ENCODE measurements at regions not wholly inside any gene's neighbourhood (a gene's known extent, or its start where the extent isn't known, plus 50 kb on each side); places are given as distances from the start of the nearest gene placed in this dataset.
"Not testable (repeated sequence)": the region's sequence is repeated elsewhere in the genome, so short reads cannot be mapped to it uniquely, and the experiment has no call there.

GRCh38 chr3:72660270-72661114 lies 187.8 kb downstream of the SHQ1 start:
- DNase-seq (ENCODE audit: low spot score) = no peak

GRCh38 chr3:72659596-72659995 lies 188.6 kb downstream of the SHQ1 start:
- DNase-seq (ENCODE audit: low spot score) = no peak

GRCh38 chr3:72659188-72659587 lies 189.1 kb downstream of the SHQ1 start:
- no peak for DNase-seq (ENCODE audit: low spot score)

GRCh38 chr3:72658466-72659100 lies 189.7 kb downstream of the SHQ1 start:
- DNase-seq (ENCODE audit: low spot score) = no peak

GRCh38 chr3:72657666-72658065 lies 190.6 kb downstream of the SHQ1 start:
- no peak for DNase-seq (ENCODE audit: low spot score)

- DNase-seq (ENCODE audit: low spot score) = peak; percentile 10
Observed at GRCh38 chr3:72655723-72656122, 192.5 kb downstream of the SHQ1 start.

GRCh38 chr3:72655131-72655551 lies 193.1 kb downstream of the SHQ1 start:
- no peak for DNase-seq (ENCODE audit: low spot score)

- DNase-seq (ENCODE audit: low spot score) = no peak
Observed at GRCh38 chr3:72652395-72652794, 195.8 kb downstream of the SHQ1 start.

GRCh38 chr3:72651498-72651897 lies 196.7 kb downstream of the SHQ1 start:
- DNase-seq (ENCODE audit: low spot score) = no peak

- no peak for DNase-seq (ENCODE audit: low spot score)
Observed at GRCh38 chr3:72646263-72646662, 202.0 kb downstream of the SHQ1 start.

GRCh38 chr3:72643635-72644034 lies 204.6 kb downstream of the SHQ1 start:
- DNase-seq (ENCODE audit: low spot score) = not testable (repeated sequence)

GRCh38 chr3:72641684-72642083 lies 206.6 kb downstream of the SHQ1 start:
- DNase-seq (ENCODE audit: low spot score) = no peak

GRCh38 chr3:72641072-72641471 lies 207.2 kb downstream of the SHQ1 start:
- DNase-seq (ENCODE audit: low spot score) = no peak

GRCh38 chr3:72636969-72637597 lies 211.2 kb downstream of the SHQ1 start:
- no peak for DNase-seq (ENCODE audit: low spot score)

GRCh38 chr3:72635551-72635950 lies 212.7 kb downstream of the SHQ1 start:
- DNase-seq (ENCODE audit: low spot score) = no peak

GRCh38 chr3:72634128-72634527 lies 214.1 kb downstream of the SHQ1 start:
- no peak for DNase-seq (ENCODE audit: low spot score)

- DNase-seq (ENCODE audit: low spot score) = no peak
Observed at GRCh38 chr3:72633534-72633933, 214.7 kb downstream of the SHQ1 start.

GRCh38 chr3:72633121-72633520 lies 215.1 kb downstream of the SHQ1 start:
- DNase-seq (ENCODE audit: low spot score) = no peak

GRCh38 chr3:72632129-72632528 lies 216.1 kb downstream of the SHQ1 start:
- DNase-seq (ENCODE audit: low spot score) = no peak

GRCh38 chr3:72630969-72631344 lies 217.3 kb downstream of the SHQ1 start:
- no peak for DNase-seq (ENCODE audit: low spot score)

- no peak for DNase-seq (ENCODE audit: low spot score)
Observed at GRCh38 chr3:72630327-72630968, 217.8 kb downstream of the SHQ1 start.

- no peak for DNase-seq (ENCODE audit: low spot score)
Observed at GRCh38 chr3:72629191-72629631, 219.0 kb downstream of the SHQ1 start.

GRCh38 chr3:72628065-72628464 lies 220.2 kb downstream of the SHQ1 start:
- no peak for DNase-seq (ENCODE audit: low spot score)

Measured in HuH-7.5 (cell line).